ENCODE measurements at regions not wholly inside any gene's neighbourhood (a gene's known extent, or its start where the extent isn't known, plus 50 kb on each side); places are given as distances from the start of the nearest gene placed in this dataset.

DNA sequence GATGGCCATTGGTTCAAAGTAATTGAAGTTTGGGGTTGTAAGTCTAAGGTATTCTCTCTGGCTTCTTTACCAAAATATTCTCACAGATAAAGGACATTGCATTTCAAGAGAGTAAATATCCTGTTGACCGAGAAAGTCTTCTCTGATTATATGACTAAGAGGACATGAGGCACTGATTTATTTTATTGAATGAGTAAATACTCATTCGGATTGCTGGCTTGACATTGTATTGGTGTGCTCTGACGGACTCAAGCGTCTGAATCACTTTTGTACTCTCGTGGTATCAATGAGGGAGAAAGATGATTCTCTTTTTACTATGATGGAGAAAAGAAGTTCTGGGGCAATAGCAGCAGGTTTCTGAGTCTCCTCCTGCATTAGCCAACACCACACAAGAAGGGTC, 205.3 kb upstream of the RRP15 start:
- Histone ChIP-seq H3K27ac (no peak overlapping the region), H3K9me3 (no peaks in the 10 kb centered on the region), H3K27me3 (no peaks in the 10 kb centered on the region), H3K4me1 (no peaks in the 10 kb centered on the region), H3K4me3 (no peak overlapping the region), H3K36me3 (no peaks in the 10 kb centered on the region)
- TF ChIP-seq POLR2AphosphoS5 (IDR thresholded peaks at IDR 0.05) (no peak), EP300 (IDR thresholded peaks at IDR 0.05; ENCODE audit: low read depth) (no peak), POLR2A (IDR thresholded peaks at IDR 0.05) (no peak)
- TF ChIP-seq, protein P1, sequence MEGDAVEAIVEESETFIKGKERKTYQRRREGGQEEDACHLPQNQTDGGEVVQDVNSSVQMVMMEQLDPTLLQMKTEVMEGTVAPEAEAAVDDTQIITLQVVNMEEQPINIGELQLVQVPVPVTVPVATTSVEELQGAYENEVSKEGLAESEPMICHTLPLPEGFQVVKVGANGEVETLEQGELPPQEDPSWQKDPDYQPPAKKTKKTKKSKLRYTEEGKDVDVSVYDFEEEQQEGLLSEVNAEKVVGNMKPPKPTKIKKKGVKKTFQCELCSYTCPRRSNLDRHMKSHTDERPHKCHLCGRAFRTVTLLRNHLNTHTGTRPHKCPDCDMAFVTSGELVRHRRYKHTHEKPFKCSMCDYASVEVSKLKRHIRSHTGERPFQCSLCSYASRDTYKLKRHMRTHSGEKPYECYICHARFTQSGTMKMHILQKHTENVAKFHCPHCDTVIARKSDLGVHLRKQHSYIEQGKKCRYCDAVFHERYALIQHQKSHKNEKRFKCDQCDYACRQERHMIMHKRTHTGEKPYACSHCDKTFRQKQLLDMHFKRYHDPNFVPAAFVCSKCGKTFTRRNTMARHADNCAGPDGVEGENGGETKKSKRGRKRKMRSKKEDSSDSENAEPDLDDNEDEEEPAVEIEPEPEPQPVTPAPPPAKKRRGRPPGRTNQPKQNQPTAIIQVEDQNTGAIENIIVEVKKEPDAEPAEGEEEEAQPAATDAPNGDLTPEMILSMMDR (IDR thresholded peaks at IDR 0.05), result no peak
- intact Hi-C loops (cut with DNase I; ENCODE audit: low total_unique reads) (no loop called here), in situ Hi-C loops (cut with MboI; ENCODE audit: low pct_ligation_motif_present in 1 of 4, low pct_unique_long_range_greater_than_20kb in 1 of 4, low sequenced_read_pairs in 3 of 4) (no loop called here)
- WGBS, 2 donors (ENCODE audit: low coverage in 1 of 2), result 73 to 79% methylated on average over 5 of the region's 5 CpGs
- no peak for DNase-seq

DNA sequence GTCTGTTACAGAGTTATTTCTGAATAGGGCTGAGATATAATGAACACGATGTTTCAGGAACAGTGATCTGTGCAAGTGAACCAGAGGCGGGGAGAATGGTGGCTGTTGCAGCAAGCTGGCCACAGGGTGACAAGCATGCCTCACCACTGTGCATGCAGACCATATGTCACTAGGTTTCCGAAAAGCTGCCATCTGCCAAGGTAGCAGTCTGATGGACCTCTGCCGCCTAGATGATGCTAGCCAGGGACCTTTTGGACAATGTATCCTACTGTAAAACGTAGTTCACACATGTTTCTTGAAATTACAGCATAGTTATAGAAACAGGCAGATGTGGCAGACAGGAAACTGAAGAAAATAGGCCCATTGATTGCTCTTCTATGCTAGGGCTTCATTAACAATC, 204.2 kb upstream of the RRP15 start:
- no peaks in the 10 kb centered on the region for H3K36me3 ChIP-seq
- no peak overlapping the region for H3K4me3 ChIP-seq
- no peak overlapping the region for H3K27ac ChIP-seq
- no peaks in the 10 kb centered on the region for H3K9me3 ChIP-seq
- in situ Hi-C loops (cut with MboI; ENCODE audit: low pct_ligation_motif_present in 1 of 4, low pct_unique_long_range_greater_than_20kb in 1 of 4, low sequenced_read_pairs in 3 of 4), result no loop called here
- H3K27me3 ChIP-seq, result no peaks in the 10 kb centered on the region
- intact Hi-C loops (cut with DNase I; ENCODE audit: low total_unique reads), result no loop called here
- no peak for DNase-seq
- no peaks in the 10 kb centered on the region for H3K4me1 ChIP-seq
- WGBS, 2 donors (ENCODE audit: low coverage in 1 of 2), result 51 to 64% methylated on average over 2 to 5 of the region's 5 CpGs
- TF ChIP-seq POLR2AphosphoS5 (IDR thresholded peaks at IDR 0.05), result no peak
- TF ChIP-seq EP300 (IDR thresholded peaks at IDR 0.05; ENCODE audit: low read depth), result no peak
- no peak for TF ChIP-seq POLR2A (IDR thresholded peaks at IDR 0.05)
- TF ChIP-seq, protein P1 (IDR thresholded peaks at IDR 0.05), result no peak

DNA sequence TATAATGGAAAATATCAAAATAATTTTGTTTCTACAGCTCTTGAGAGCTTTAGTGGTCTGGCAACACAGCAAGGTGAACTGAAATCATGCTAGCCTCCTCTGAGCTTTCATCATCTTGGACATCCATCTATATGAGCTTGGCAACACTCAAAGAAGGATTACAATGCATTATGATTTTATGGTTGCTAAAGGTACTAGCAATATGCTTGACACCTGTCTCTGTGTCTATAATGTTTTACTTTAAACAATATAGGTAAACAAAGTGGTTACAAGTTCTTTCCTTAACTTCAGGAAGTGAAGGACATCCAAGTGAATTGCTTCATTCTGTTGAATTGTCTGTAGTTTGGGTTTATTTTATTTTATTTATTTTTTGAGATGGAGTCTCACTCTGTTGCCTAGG, 203.7 kb upstream of the RRP15 start:
- H3K9me3 ChIP-seq, result no peaks in the 10 kb centered on the region
- no peaks in the 10 kb centered on the region for H3K27me3 ChIP-seq
- no peak for TF ChIP-seq EP300 (IDR thresholded peaks at IDR 0.05; ENCODE audit: low read depth)
- TF ChIP-seq, protein P1 (IDR thresholded peaks at IDR 0.05), result no peak
- no peak for TF ChIP-seq POLR2AphosphoS5 (IDR thresholded peaks at IDR 0.05)
- no peak for TF ChIP-seq POLR2A (IDR thresholded peaks at IDR 0.05)
- no peaks in the 10 kb centered on the region for H3K4me1 ChIP-seq
- in situ Hi-C loops (cut with MboI; ENCODE audit: low pct_ligation_motif_present in 1 of 4, low pct_unique_long_range_greater_than_20kb in 1 of 4, low sequenced_read_pairs in 3 of 4) (no loop called here), intact Hi-C loops (cut with DNase I; ENCODE audit: low total_unique reads) (no loop called here)
- no peaks in the 10 kb centered on the region for H3K36me3 ChIP-seq
- no peak overlapping the region for H3K27ac ChIP-seq
- H3K4me3 ChIP-seq, result no peak overlapping the region
- DNase-seq, result no peak

DNA sequence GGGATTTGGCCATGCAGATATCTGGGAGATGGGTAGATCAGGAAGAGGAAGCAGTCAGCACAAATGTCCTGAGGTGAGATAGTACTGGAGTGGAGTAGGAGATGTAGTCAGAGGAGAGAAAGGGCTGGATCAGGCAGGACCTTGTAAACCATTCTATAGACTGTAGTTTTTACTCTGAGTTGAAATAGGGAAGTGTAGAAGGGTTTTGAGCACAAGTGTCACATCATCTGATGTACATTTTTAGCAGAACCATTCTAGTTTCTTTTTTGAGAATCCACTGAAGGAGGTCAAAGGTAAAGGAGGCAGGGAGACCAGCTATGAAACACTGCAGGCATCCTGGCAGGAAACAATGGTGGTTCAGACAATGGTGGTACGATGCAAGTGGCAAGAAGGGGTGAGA, 194.6 kb upstream of the RRP15 start:
- in situ Hi-C loops (cut with MboI; ENCODE audit: low pct_ligation_motif_present in 1 of 4, low pct_unique_long_range_greater_than_20kb in 1 of 4, low sequenced_read_pairs in 3 of 4), result no loop called here
- H3K27ac ChIP-seq, result no peak overlapping the region
- TF ChIP-seq POLR2AphosphoS5 (IDR thresholded peaks at IDR 0.05), result no peak
- no peak for TF ChIP-seq EP300 (IDR thresholded peaks at IDR 0.05; ENCODE audit: low read depth)
- TF ChIP-seq, protein P1 (IDR thresholded peaks at IDR 0.05), result no peak
- TF ChIP-seq POLR2A (IDR thresholded peaks at IDR 0.05), result no peak
- H3K4me1 ChIP-seq, result no peaks in the 10 kb centered on the region
- H3K9me3 ChIP-seq, result no peaks in the 10 kb centered on the region
- WGBS, 2 donors (ENCODE audit: low coverage in 1 of 2), result 60 to 80% methylated on average over 1 of the region's 1 CpG
- no peak overlapping the region for H3K4me3 ChIP-seq
- H3K27me3 ChIP-seq, result no peaks in the 10 kb centered on the region
- intact Hi-C loops (cut with DNase I; ENCODE audit: low total_unique reads), result no loop called here
- H3K36me3 ChIP-seq, result no peaks in the 10 kb centered on the region
- no peak for DNase-seq
